PC-9 (cell line): ENCODE measurements at regions not wholly inside any gene's neighbourhood (a gene's known extent, or its start where the extent isn't known, plus 50 kb on each side); places are given as distances from the start of the nearest gene placed in this dataset.

ENCODE experiments used
- EZH2 ChIP-seq: fragments of 200-600 bp; sonication (generic); IDR thresholded peaks from 2 replicates; pipeline ENCODE4 v1.8.0; 2017; ENCODE audit warnings: antibody characterized with exemption, low read depth
- TF ChIP-seq, protein P1 (sequence below): fragments of 200-600 bp; sonication (generic); conservative IDR thresholded peaks from 2 replicates; pipeline ENCODE4 v1.6.1; 2017; ENCODE audit warnings: mixed run types, antibody characterized with exemption, mild to moderate bottlenecking, moderate library complexity

DNA sequence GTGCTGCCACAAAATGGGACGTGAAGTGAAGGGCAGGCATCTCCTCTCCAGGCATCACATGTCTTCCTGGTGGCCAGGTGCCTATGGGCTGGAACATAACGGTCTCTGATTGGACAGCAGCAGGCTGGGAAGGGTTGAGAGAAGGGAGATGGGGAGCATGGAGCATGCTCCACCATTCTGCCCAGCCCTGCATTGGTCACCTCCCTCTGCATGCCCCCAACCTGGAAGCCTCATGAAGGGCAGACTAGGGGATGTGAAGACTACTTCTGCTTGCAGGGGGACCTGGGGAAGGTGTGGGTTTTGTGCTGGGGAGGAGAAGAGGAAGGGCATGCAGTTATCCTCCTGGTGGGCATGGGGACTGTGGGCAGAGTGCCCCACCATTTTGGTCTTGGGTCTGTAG lies 782.2 kb downstream of the TBC1D22A start:
- TF ChIP-seq, protein P1, sequence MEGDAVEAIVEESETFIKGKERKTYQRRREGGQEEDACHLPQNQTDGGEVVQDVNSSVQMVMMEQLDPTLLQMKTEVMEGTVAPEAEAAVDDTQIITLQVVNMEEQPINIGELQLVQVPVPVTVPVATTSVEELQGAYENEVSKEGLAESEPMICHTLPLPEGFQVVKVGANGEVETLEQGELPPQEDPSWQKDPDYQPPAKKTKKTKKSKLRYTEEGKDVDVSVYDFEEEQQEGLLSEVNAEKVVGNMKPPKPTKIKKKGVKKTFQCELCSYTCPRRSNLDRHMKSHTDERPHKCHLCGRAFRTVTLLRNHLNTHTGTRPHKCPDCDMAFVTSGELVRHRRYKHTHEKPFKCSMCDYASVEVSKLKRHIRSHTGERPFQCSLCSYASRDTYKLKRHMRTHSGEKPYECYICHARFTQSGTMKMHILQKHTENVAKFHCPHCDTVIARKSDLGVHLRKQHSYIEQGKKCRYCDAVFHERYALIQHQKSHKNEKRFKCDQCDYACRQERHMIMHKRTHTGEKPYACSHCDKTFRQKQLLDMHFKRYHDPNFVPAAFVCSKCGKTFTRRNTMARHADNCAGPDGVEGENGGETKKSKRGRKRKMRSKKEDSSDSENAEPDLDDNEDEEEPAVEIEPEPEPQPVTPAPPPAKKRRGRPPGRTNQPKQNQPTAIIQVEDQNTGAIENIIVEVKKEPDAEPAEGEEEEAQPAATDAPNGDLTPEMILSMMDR: no peak
- TF ChIP-seq EZH2: no peak
